Duodenal mucosa (tissue), 2 donors: ENCODE measurements at regions not wholly inside any gene's neighbourhood (a gene's known extent, or its start where the extent isn't known, plus 50 kb on each side); places are given as distances from the start of the nearest gene placed in this dataset.

Experiments
- H3K27ac ChIP-seq: one replicate; pipeline ENCODE4 v1.7.0; 2013; ENCODE audit warnings: low read depth, low read length
- H3K27me3 ChIP-seq, 2 donors: one replicate each; pipeline ENCODE4 v1.7.0; 2013; ENCODE audit warnings: low read length in 2 of 2, control low read depth in 1 of 2; ENCODE audit not compliant: insufficient read depth in 2 of 2, control insufficient read depth in 1 of 2
- H3K36me3 ChIP-seq, 2 donors: one replicate each; pipeline ENCODE4 v1.7.0; 2013; ENCODE audit warnings: low read length in 2 of 2, control low read depth in 1 of 2; ENCODE audit not compliant: insufficient read depth in 2 of 2, control insufficient read depth in 1 of 2
- H3K4me1 ChIP-seq, 2 donors: one replicate each; pipeline ENCODE4 v1.7.0; 2013; ENCODE audit warnings: low read length in 2 of 2, control low read depth in 1 of 2; ENCODE audit not compliant: insufficient read depth in 2 of 2, control insufficient read depth in 1 of 2
- H3K4me3 ChIP-seq, 2 donors: one replicate each; pipeline ENCODE4 v1.7.0; 2013; ENCODE audit warnings: low read length in 2 of 2, low read depth in 1 of 2
- H3K9ac ChIP-seq, 2 donors: one replicate each; pipeline ENCODE4 v1.7.0; 2013; ENCODE audit warnings: low read length in 2 of 2, low read depth in 1 of 2
- H3K9me3 ChIP-seq, 2 donors: one replicate each; pipeline ENCODE4 v1.7.0; 2013; ENCODE audit warnings: low read length in 2 of 2, control low read depth in 1 of 2; ENCODE audit not compliant: control insufficient read depth in 1 of 2

- no peak overlapping the region for H3K27ac ChIP-seq
- H3K9me3 ChIP-seq = no peaks in the 10 kb centered on the region
- H3K4me1 ChIP-seq = no peaks in the 10 kb centered on the region
Measured at GRCh38 chr13:40379794-40380578, 286.5 kb downstream of the FOXO1 start.

GRCh38 chr13:40381935-40382764 lies 284.3 kb downstream of the FOXO1 start:
- Histone ChIP-seq H3K27ac (no peak overlapping the region), H3K36me3 (no peaks in the 10 kb centered on the region), H3K9ac (no peak overlapping the region), H3K4me1 (no peaks in the 10 kb centered on the region), H3K9me3 (no peaks in the 10 kb centered on the region), H3K27me3 (no peaks in the 10 kb centered on the region), H3K4me3 (no peak overlapping the region)

More at GRCh38 chr13:40379794-40380578, 286.5 kb downstream of the FOXO1 start:
- Histone ChIP-seq H3K36me3 (no peaks in the 10 kb centered on the region), H3K9ac (no peak overlapping the region), H3K4me3 (no peak overlapping the region), H3K27me3 (no peaks in the 10 kb centered on the region)

- Histone ChIP-seq H3K9ac (no peak overlapping the region), H3K36me3 (no peaks in the 10 kb centered on the region), H3K27me3 (no peaks in the 10 kb centered on the region), H3K27ac (no peak overlapping the region), H3K9me3 (no peaks in the 10 kb centered on the region), H3K4me3 (no peak overlapping the region), H3K4me1 (no peaks in the 10 kb centered on the region)
Measured at GRCh38 chr13:40383132-40383531, 283.3 kb downstream of the FOXO1 start.

GRCh38 chr13:40383885-40384284 lies 282.6 kb downstream of the FOXO1 start:
- no peaks in the 10 kb centered on the region for H3K4me1 ChIP-seq
- no peak overlapping the region for H3K9ac ChIP-seq
- H3K27me3 ChIP-seq = no peaks in the 10 kb centered on the region
- H3K4me3 ChIP-seq = no peak overlapping the region
- no peak overlapping the region for H3K27ac ChIP-seq
- H3K9me3 ChIP-seq = no peaks in the 10 kb centered on the region
- no peaks in the 10 kb centered on the region for H3K36me3 ChIP-seq

GRCh38 chr13:40384976-40385857 lies 281.2 kb downstream of the FOXO1 start:
- H3K4me3 ChIP-seq = no peak overlapping the region
- no peak overlapping the region for H3K27ac ChIP-seq
- H3K9ac ChIP-seq = no peak overlapping the region
- no peaks in the 10 kb centered on the region for H3K9me3 ChIP-seq
- H3K4me1 ChIP-seq = no peaks in the 10 kb centered on the region
- H3K36me3 ChIP-seq = no peaks in the 10 kb centered on the region
- no peaks in the 10 kb centered on the region for H3K27me3 ChIP-seq

GRCh38 chr13:40385858-40386180 lies 280.6 kb downstream of the FOXO1 start:
- Histone ChIP-seq H3K9ac (no peak overlapping the region), H3K27ac (no peak overlapping the region), H3K4me1 (no peaks in the 10 kb centered on the region), H3K4me3 (no peak overlapping the region), H3K36me3 (no peaks in the 10 kb centered on the region), H3K9me3 (no peaks in the 10 kb centered on the region), H3K27me3 (no peaks in the 10 kb centered on the region)

GRCh38 chr13:40386586-40386985 lies 279.9 kb downstream of the FOXO1 start:
- H3K4me1 ChIP-seq = no peaks in the 10 kb centered on the region
- H3K9me3 ChIP-seq = no peaks in the 10 kb centered on the region
- H3K9ac ChIP-seq = no peak overlapping the region
- no peak overlapping the region for H3K4me3 ChIP-seq
- H3K27me3 ChIP-seq = no peaks in the 10 kb centered on the region
- H3K36me3 ChIP-seq = no peaks in the 10 kb centered on the region
- no peak overlapping the region for H3K27ac ChIP-seq

GRCh38 chr13:40387775-40388174 lies 278.7 kb downstream of the FOXO1 start:
- Histone ChIP-seq H3K9ac (no peak overlapping the region), H3K27me3 (no peaks in the 10 kb centered on the region), H3K9me3 (no peaks in the 10 kb centered on the region), H3K36me3 (no peaks in the 10 kb centered on the region), H3K27ac (no peak overlapping the region), H3K4me3 (no peak overlapping the region), H3K4me1 (no peaks in the 10 kb centered on the region)

GRCh38 chr13:40388617-40389016 lies 277.8 kb downstream of the FOXO1 start:
- Histone ChIP-seq H3K36me3 (no peaks in the 10 kb centered on the region), H3K4me3 (peak overlapping the region; percentile 19 to 32), H3K4me1 (no peaks in the 10 kb centered on the region), H3K27ac (peak overlapping the region; percentile 22), H3K9ac (peak overlapping the region in 1 of 2 donors; percentile 48), H3K9me3 (no peaks in the 10 kb centered on the region), H3K27me3 (no peaks in the 10 kb centered on the region)
